Prostate gland (tissue), 2 donors: ENCODE measurements at regions not wholly inside any gene's neighbourhood (a gene's known extent, or its start where the extent isn't known, plus 50 kb on each side); places are given as distances from the start of the nearest gene placed in this dataset.

Experiments
- DNase-seq: peaks from one replicate; pipeline ENCODE4 v3.0.0-alpha.2; 2019; ENCODE audit warnings: low spot score
- H3K27ac ChIP-seq, 2 donors: fragments of 200-600 bp; sonication (generic); 2 replicates each; pipeline ENCODE4 v1.5.1; 2017 to 2019
- H3K27me3 ChIP-seq: fragments of 200-600 bp; sonication (generic); replicated peaks from 2 replicates; pipeline ENCODE4 v1.5.1; 2019; ENCODE audit not compliant: insufficient read depth
- H3K36me3 ChIP-seq, 2 donors: fragments of 200-600 bp; sonication (generic); 1 replicate in 1 of 2; 2 replicates in 1 of 2; pipeline versions ENCODE4 v1.5.1 to v1.8.1; 2017 to 2019
- H3K4me1 ChIP-seq: fragments of 200-600 bp; sonication (generic); replicated peaks from 2 replicates; pipeline ENCODE4 v1.5.1; 2019
- H3K4me3 ChIP-seq, 2 donors: fragments of 200-600 bp; sonication (generic); 2 replicates each; pipeline ENCODE4 v1.5.1; 2017 to 2019
- H3K9me3 ChIP-seq: fragments of 200-600 bp; sonication (generic); 2 replicates; pipeline ENCODE4 v1.5.1; 2017
- POLR2A ChIP-seq: fragments of 450-650 bp; IDR thresholded peaks from one replicate; pipeline ENCODE4 v1.6.1; 2016; ENCODE audit warnings: antibody characterized with exemption, mild to moderate bottlenecking
- POLR2AphosphoS5 ChIP-seq: sonication (generic); formaldehyde crosslinking; IDR thresholded peaks from one replicate; pipeline ENCODE4 v1.6.1; 2017; ENCODE audit warnings: antibody characterized with exemption
- WGBS: methylation state at CpG from one replicate; pipeline ENCODE4 v1.1.5; 2018; 5-methylcytosine and 5-hydroxymethylcytosine counted together
- intact Hi-C: fragments of 100-400 bp; cut with DNase I; formaldehyde crosslinking; loops from one replicate; pipeline ENCODE4 v1.14.2; 2022
- TF ChIP-seq, protein P1 (sequence below), 4 experiments: fragments of 200-600 bp in 2 of 4; fragments of 450-650 bp in 2 of 4; sonication (generic) in 2 of 4; IDR thresholded peaks; 1 replicate in 3 of 4; 2 replicates in 1 of 4; pipeline ENCODE4 v1.5.1; 2016 to 2019; ENCODE audit warnings: antibody characterized with exemption in 4 of 4, mild to moderate bottlenecking in 2 of 4, moderate library complexity in 2 of 4

DNA sequence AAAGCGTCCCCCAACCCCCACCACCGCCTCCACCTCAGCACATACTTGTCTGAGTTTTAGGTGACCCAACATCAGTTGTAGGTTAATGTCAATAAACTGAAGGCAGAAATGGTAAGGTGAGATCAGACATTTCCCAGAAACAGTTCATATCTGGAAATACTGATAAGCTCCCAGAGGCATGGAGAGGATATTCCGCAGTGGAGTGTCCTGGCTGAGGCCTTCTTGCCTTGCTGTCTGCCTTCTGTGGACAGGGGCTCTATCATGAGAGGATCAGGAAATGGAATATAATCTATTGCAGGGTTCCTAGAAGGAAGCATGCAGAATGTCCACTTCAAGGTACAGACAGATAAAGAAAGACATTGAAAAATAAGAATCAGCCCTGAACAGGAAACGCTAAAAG, 473.3 kb upstream of the MKI67 start:
- Histone ChIP-seq H3K9me3 (no peaks in the 10 kb centered on the region), H3K27me3 (no peaks in the 10 kb centered on the region), H3K36me3 (no peaks in the 10 kb centered on the region), H3K27ac (no peak overlapping the region), H3K4me3 (no peak overlapping the region), H3K4me1 (no peaks in the 10 kb centered on the region)
- no peak for DNase-seq
- intact Hi-C loops: no loop called here
- WGBS: 94% methylated on average over 4 of the region's 4 CpGs
- no peak for TF ChIP-seq POLR2AphosphoS5
- TF ChIP-seq POLR2A: no peak
- TF ChIP-seq, protein P1, sequence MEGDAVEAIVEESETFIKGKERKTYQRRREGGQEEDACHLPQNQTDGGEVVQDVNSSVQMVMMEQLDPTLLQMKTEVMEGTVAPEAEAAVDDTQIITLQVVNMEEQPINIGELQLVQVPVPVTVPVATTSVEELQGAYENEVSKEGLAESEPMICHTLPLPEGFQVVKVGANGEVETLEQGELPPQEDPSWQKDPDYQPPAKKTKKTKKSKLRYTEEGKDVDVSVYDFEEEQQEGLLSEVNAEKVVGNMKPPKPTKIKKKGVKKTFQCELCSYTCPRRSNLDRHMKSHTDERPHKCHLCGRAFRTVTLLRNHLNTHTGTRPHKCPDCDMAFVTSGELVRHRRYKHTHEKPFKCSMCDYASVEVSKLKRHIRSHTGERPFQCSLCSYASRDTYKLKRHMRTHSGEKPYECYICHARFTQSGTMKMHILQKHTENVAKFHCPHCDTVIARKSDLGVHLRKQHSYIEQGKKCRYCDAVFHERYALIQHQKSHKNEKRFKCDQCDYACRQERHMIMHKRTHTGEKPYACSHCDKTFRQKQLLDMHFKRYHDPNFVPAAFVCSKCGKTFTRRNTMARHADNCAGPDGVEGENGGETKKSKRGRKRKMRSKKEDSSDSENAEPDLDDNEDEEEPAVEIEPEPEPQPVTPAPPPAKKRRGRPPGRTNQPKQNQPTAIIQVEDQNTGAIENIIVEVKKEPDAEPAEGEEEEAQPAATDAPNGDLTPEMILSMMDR (IDR thresholded peaks at IDR 0.05): no peak

DNA sequence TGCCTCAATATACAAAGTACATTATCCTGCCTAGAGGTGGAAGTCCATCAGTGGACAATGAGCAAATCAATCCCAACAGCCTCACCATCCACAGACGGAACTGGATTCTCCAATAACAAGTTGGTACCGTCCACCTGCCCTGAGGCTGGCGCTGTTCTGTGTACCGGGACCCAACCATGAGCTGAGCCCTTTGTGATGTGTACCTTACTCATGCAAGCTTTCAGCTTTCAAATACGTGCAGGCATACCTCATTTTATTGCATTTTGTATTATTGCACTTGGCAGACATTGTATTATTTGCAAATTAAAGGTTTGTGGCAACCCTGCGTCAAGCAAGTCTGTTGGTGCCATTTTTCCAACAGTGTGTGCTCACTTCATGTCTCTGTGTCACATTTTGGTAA, 476.0 kb upstream of the MKI67 start:
- Histone ChIP-seq H3K9me3 (no peaks in the 10 kb centered on the region), H3K4me3 (no peak overlapping the region), H3K4me1 (no peaks in the 10 kb centered on the region), H3K27ac (no peak overlapping the region), H3K36me3 (no peaks in the 10 kb centered on the region), H3K27me3 (no peaks in the 10 kb centered on the region)
- 51% methylated on average over 6 of the region's 6 CpGs for WGBS
- intact Hi-C loops: no loop called here
- peak; percentile 55 for TF ChIP-seq POLR2AphosphoS5
- no peak for TF ChIP-seq POLR2A
- TF ChIP-seq, protein P1 (IDR thresholded peaks at IDR 0.05): no peak
- no peak for DNase-seq

DNA sequence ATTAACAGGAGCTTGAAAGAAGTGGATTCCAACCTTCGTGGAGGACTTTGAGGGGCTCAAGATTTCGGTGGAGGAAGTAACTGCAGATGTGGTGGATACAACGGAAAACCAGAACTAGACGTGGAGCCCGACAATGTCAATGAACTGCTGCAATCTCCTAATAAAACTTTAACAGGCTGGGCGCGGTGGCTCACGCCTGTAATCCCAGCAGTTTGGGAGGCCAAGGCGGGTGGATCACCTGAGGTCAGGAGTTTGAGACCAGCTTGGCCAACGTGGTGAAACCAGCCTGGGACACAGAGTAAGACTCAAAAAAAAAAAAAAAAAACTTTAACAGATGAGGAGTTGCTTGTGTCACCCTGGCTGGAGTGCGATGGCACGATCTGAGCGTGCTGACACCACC, 477.8 kb upstream of the MKI67 start:
- Histone ChIP-seq H3K4me3 (no peak overlapping the region), H3K9me3 (no peaks in the 10 kb centered on the region), H3K36me3 (no peaks in the 10 kb centered on the region), H3K27me3 (no peaks in the 10 kb centered on the region), H3K27ac (no peak overlapping the region), H3K4me1 (no peaks in the 10 kb centered on the region)
- no peak for DNase-seq
- 89% methylated on average over 13 of the region's 13 CpGs for WGBS
- TF ChIP-seq POLR2AphosphoS5 (no peak), POLR2A (no peak)
- TF ChIP-seq, protein P1 (IDR thresholded peaks at IDR 0.05): no peak
- intact Hi-C loops: no loop called here

DNA sequence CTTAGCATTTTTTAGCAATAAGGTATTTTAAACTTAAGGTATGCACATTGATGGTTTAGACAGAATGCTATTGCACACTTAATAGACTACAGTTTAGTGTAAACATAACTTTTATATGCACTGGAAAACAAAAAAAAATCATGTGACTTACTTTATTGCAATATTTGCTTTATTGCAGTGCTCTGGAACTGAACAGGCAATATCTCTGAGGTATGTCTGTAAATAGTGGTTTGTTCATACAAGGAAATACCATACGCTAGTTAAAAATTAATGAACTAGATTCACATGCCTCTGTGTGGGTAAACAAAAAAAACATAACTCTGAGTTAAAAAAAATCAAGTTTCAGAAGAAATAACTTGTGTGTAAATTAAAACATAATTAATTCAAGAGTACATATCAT, 479.0 kb upstream of the MKI67 start:
- H3K36me3 ChIP-seq: no peaks in the 10 kb centered on the region
- no peak for DNase-seq
- H3K4me3 ChIP-seq: no peak overlapping the region
- H3K9me3 ChIP-seq: no peaks in the 10 kb centered on the region
- WGBS: 64% methylated on average over 1 of the region's 1 CpG
- no peak overlapping the region for H3K27ac ChIP-seq
- H3K27me3 ChIP-seq: no peaks in the 10 kb centered on the region
- intact Hi-C loops: no loop called here
- TF ChIP-seq POLR2AphosphoS5: peak; percentile 78
- no peak for TF ChIP-seq POLR2A
- no peaks in the 10 kb centered on the region for H3K4me1 ChIP-seq

DNA sequence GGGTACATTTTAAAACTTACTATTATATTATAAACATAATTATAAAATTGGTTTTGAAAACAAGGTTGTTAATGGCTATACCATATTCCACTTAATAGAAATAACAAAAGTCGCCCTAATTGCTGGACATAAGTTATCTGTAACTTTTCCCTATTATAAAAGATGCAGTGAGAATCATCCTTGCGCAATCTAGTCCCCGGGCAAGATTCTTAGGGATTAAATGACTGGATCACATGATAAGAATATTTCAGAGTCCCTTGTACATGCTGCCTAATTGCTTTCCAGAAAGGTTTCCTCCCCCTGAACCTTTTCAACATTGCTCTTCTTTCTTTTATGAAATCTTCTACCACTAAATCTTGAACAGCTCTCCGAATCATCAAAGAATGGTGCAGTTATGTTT, 479.8 kb upstream of the MKI67 start:
- intact Hi-C loops: no loop called here
- Histone ChIP-seq H3K4me3 (no peak overlapping the region), H3K27ac (no peak overlapping the region), H3K4me1 (no peaks in the 10 kb centered on the region), H3K27me3 (no peaks in the 10 kb centered on the region), H3K36me3 (no peaks in the 10 kb centered on the region), H3K9me3 (no peaks in the 10 kb centered on the region)
- DNase-seq: peak; percentile 30
- 74% methylated on average over 4 of the region's 4 CpGs for WGBS
- no peak for TF ChIP-seq POLR2A
- TF ChIP-seq POLR2AphosphoS5: peak; percentile 46

DNA sequence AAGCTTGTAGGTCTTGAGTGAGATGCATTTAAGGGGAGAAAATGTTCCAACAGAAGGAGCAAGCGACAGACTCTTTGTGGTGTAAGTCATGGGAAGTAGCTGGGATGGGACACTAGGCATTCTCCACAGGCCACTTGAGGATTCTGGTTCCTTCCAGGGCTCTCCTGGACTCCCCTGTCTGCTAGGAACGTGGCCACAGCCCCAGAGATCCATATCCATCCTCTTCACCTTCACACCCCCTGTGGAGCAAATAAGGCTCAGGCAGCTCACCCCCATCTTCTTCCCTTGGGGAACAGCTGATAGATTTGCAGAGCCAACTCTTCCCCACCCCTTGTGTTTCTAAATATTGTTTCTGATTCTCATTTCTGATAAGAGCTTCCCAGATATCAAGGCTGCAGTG, 482.6 kb upstream of the MKI67 start:
- Histone ChIP-seq H3K36me3 (no peaks in the 10 kb centered on the region), H3K27me3 (no peaks in the 10 kb centered on the region), H3K9me3 (no peaks in the 10 kb centered on the region), H3K4me1 (no peaks in the 10 kb centered on the region), H3K4me3 (no peak overlapping the region), H3K27ac (no peak overlapping the region)
- intact Hi-C loops: no loop called here
- 87% methylated on average over 2 of the region's 2 CpGs for WGBS
- no peak for DNase-seq
- no peak for TF ChIP-seq POLR2AphosphoS5
